ES-I3 (cell line): ENCODE measurements at regions not wholly inside any gene's neighbourhood (a gene's known extent, or its start where the extent isn't known, plus 50 kb on each side); places are given as distances from the start of the nearest gene placed in this dataset.
"Not testable (repeated sequence)": the region's sequence is repeated elsewhere in the genome, so short reads cannot be mapped to it uniquely, and the experiment has no call there.

ENCODE experiments used
- H3K36me3 ChIP-seq: 2 replicates; pipeline ENCODE4 v1.6.1; 2013; ENCODE audit warnings: mild to moderate bottlenecking, low read length, control low read depth, moderate library complexity; ENCODE audit not compliant: insufficient read depth
- H3K4me1 ChIP-seq: 2 replicates; pipeline ENCODE4 v1.6.1; 2013; ENCODE audit warnings: mild to moderate bottlenecking, control low read depth, low read length; ENCODE audit not compliant: insufficient read depth
- H3K9ac ChIP-seq: 2 replicates; pipeline ENCODE4 v1.6.1; 2013; ENCODE audit warnings: low read depth, mild to moderate bottlenecking, low read length, moderate library complexity
- H3K9me3 ChIP-seq: 2 replicates; pipeline ENCODE4 v1.6.1; 2013; ENCODE audit warnings: mild to moderate bottlenecking, low read length, moderate library complexity; ENCODE audit not compliant: control insufficient read depth, insufficient read depth

GRCh38 chr4:123651536-123652180 lies 255.1 kb downstream of the SPRY1 start:
- H3K9me3 ChIP-seq, result peaks cover 12% of the 10 kb centered on the region
- no peaks in the 10 kb centered on the region for H3K36me3 ChIP-seq

GRCh38 chr4:123652476-123652875 lies 255.9 kb downstream of the SPRY1 start:
- H3K4me1 ChIP-seq, result peaks cover 13% of the 10 kb centered on the region; the same call in 1 of the 2 replicates
- no peak overlapping the region for H3K9ac ChIP-seq
- no peaks in the 10 kb centered on the region for H3K36me3 ChIP-seq
- H3K9me3 ChIP-seq, result peaks cover 12% of the 10 kb centered on the region

More at GRCh38 chr4:123651536-123652180, 255.1 kb downstream of the SPRY1 start:
- Histone ChIP-seq H3K9ac (no peak overlapping the region), H3K4me1 (peaks cover 13% of the 10 kb centered on the region; the same call in 1 of the 2 replicates)

GRCh38 chr4:123653236-123653635 lies 256.6 kb downstream of the SPRY1 start:
- Histone ChIP-seq H3K9ac (no peak overlapping the region), H3K9me3 (peaks cover 15% of the 10 kb centered on the region), H3K4me1 (peaks cover 13% of the 10 kb centered on the region; the same call in 1 of the 2 replicates), H3K36me3 (no peaks in the 10 kb centered on the region)

- H3K9ac ChIP-seq, H3K36me3 ChIP-seq, H3K4me1 ChIP-seq: not testable (repeated sequence)
- peaks cover 15% of the 10 kb centered on the region for H3K9me3 ChIP-seq
These were observed 260.2 kb downstream of the SPRY1 start for GRCh38 chr4:123656746-123657294.

GRCh38 chr4:123657606-123658005 lies 261.0 kb downstream of the SPRY1 start:
- H3K4me1 ChIP-seq, H3K9ac ChIP-seq, H3K36me3 ChIP-seq: not testable (repeated sequence)
- H3K9me3 ChIP-seq, result peaks cover 15% of the 10 kb centered on the region

GRCh38 chr4:123659262-123659661 lies 262.7 kb downstream of the SPRY1 start:
- Histone ChIP-seq H3K9ac (no peak overlapping the region), H3K4me1 (no peaks in the 10 kb centered on the region)

GRCh38 chr4:123659730-123660129 lies 263.1 kb downstream of the SPRY1 start:
- Histone ChIP-seq H3K9me3 (peaks cover 15% of the 10 kb centered on the region), H3K4me1 (no peaks in the 10 kb centered on the region), H3K36me3 (no peaks in the 10 kb centered on the region), H3K9ac (no peak overlapping the region)

More at GRCh38 chr4:123659262-123659661, 262.7 kb downstream of the SPRY1 start:
- H3K36me3 ChIP-seq, result no peaks in the 10 kb centered on the region
- H3K9me3 ChIP-seq, result peaks cover 15% of the 10 kb centered on the region

GRCh38 chr4:123661080-123661737 lies 264.6 kb downstream of the SPRY1 start:
- Histone ChIP-seq H3K9me3 (peaks cover 4% of the 10 kb centered on the region; the same call in 1 of the 2 replicates), H3K9ac (no peak overlapping the region), H3K36me3 (no peaks in the 10 kb centered on the region), H3K4me1 (no peaks in the 10 kb centered on the region)

- H3K4me1 ChIP-seq, result no peaks in the 10 kb centered on the region
- H3K9me3 ChIP-seq, result 0 out of 2 replicates have a peak, but pooled peaks cover under 1% of the 10 kb centered on the region
- no peaks in the 10 kb centered on the region for H3K36me3 ChIP-seq
- no peak overlapping the region for H3K9ac ChIP-seq
These were observed 266.2 kb downstream of the SPRY1 start for GRCh38 chr4:123662827-123663226.

GRCh38 chr4:123666486-123666885 lies 269.9 kb downstream of the SPRY1 start:
- no peaks in the 10 kb centered on the region for H3K9me3 ChIP-seq
- H3K9ac ChIP-seq, result no peak overlapping the region
- H3K36me3 ChIP-seq, result no peaks in the 10 kb centered on the region
- H3K4me1 ChIP-seq, result no peaks in the 10 kb centered on the region

GRCh38 chr4:123667496-123667895 lies 270.9 kb downstream of the SPRY1 start:
- no peak overlapping the region for H3K9ac ChIP-seq
- H3K36me3 ChIP-seq, result no peaks in the 10 kb centered on the region
- no peaks in the 10 kb centered on the region for H3K9me3 ChIP-seq
- H3K4me1 ChIP-seq, result no peaks in the 10 kb centered on the region

- Histone ChIP-seq H3K4me1 (no peaks in the 10 kb centered on the region), H3K36me3 (no peaks in the 10 kb centered on the region), H3K9me3 (no peaks in the 10 kb centered on the region), H3K9ac (no peak overlapping the region)
These were observed 271.4 kb downstream of the SPRY1 start for GRCh38 chr4:123667991-123668390.

- Histone ChIP-seq H3K9me3 (no peaks in the 10 kb centered on the region), H3K4me1 (no peaks in the 10 kb centered on the region), H3K9ac (no peak overlapping the region), H3K36me3 (no peaks in the 10 kb centered on the region)
These were observed 275.2 kb downstream of the SPRY1 start for GRCh38 chr4:123671636-123672404.

- Histone ChIP-seq H3K9ac (no peak overlapping the region), H3K9me3 (no peaks in the 10 kb centered on the region), H3K4me1 (no peaks in the 10 kb centered on the region), H3K36me3 (no peaks in the 10 kb centered on the region)
These were observed 276.4 kb downstream of the SPRY1 start for GRCh38 chr4:123672987-123673386.
